ENCODE measurements at regions not wholly inside any gene's neighbourhood (a gene's known extent, or its start where the extent isn't known, plus 50 kb on each side); places are given as distances from the start of the nearest gene placed in this dataset.

GRCh38 chr3:27985369-27986035, 255.9 kb upstream of the CMC1 start:
- Histone ChIP-seq H3K4me1 (replicated peaks in 1 of 2; ENCODE audit: control insufficient read depth in 2 of 2, insufficient read depth in 2 of 2, low read length in 2 of 2) (no peaks in the 10 kb centered on the region), H3K27ac (ENCODE audit: extremely low read depth, low read depth, low read length) (no peak overlapping the region), H3K36me3 (ENCODE audit: control insufficient read depth, insufficient read depth, low read length) (no peaks in the 10 kb centered on the region), H3K4me2 (ENCODE audit: insufficient read depth, low read length) (no peak overlapping the region), H3K27me3 (ENCODE audit: control insufficient read depth in 2 of 2, insufficient read depth in 2 of 2, low read length in 2 of 2) (no peaks in the 10 kb centered on the region), H3K79me2 (ENCODE audit: control insufficient read depth, insufficient read depth, low read length) (no peaks in the 10 kb centered on the region), H3K4me3 (no peak overlapping the region), H4K20me1 (replicated peaks; ENCODE audit: control insufficient read depth, insufficient read depth, low read length) (no peaks in the 10 kb centered on the region), H3K9ac (ENCODE audit: insufficient read depth in 1 of 2, low read depth in 2 of 2, low read length in 2 of 2) (no peak overlapping the region), H3K9me1 (ENCODE audit: control insufficient read depth, insufficient read depth, low read length) (no peaks in the 10 kb centered on the region), H3K9me3 (replicated peaks; ENCODE audit: control insufficient read depth, insufficient read depth, low read depth, low read length) (no peaks in the 10 kb centered on the region), H2AFZ (ENCODE audit: low read depth, low read length) (no peak overlapping the region)
- in situ Hi-C loops (cut with MboI) (no loop called here), intact Hi-C loops (cut with micrococcal nuclease) (no loop called here)
- DNase-seq (ENCODE audit: extremely low read depth in 1 of 4, low spot score in 3 of 4) (no peak), ATAC-seq (no peak), FAIRE-seq (no peak)
- no peak for TF ChIP-seq CCAR2 (IDR thresholded peaks at IDR 0.05; ENCODE audit: low read depth, low read length)
- TF ChIP-seq, protein P1, sequence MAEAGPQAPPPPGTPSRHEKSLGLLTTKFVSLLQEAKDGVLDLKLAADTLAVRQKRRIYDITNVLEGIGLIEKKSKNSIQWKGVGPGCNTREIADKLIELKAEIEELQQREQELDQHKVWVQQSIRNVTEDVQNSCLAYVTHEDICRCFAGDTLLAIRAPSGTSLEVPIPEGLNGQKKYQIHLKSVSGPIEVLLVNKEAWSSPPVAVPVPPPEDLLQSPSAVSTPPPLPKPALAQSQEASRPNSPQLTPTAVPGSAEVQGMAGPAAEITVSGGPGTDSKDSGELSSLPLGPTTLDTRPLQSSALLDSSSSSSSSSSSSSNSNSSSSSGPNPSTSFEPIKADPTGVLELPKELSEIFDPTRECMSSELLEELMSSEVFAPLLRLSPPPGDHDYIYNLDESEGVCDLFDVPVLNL (CRISPR knock-in tag; IDR thresholded peaks at IDR 0.05; ENCODE audit: low read depth), result no peak
- TF ChIP-seq ZNF512 (tag; IDR thresholded peaks at IDR 0.05), result no peak
- no peak for TF ChIP-seq SNAPC5 (CRISPR knock-in tag; IDR thresholded peaks at IDR 0.05)
- TF ChIP-seq PRPF4 (IDR thresholded peaks at IDR 0.05; ENCODE audit: insufficient read depth, low read depth, low read length, poor library complexity, severe bottlenecking), result no peak
- ChIA-PET CTCF (ENCODE audit: low intra/inter-chr PET ratio) (no interaction called here), POLR2A (no interaction called here)
- WGBS (ENCODE audit: insufficient coverage, low coverage, missing lambda C conversion rate), result 0% methylated on average over 4 of the region's 4 CpGs
- no TSS peak for BruUV-seq (replicated peaks)

Data from K562 (cell line).